Transverse colon (tissue), 3 donors: ENCODE measurements at regions not wholly inside any gene's neighbourhood (a gene's known extent, or its start where the extent isn't known, plus 50 kb on each side); places are given as distances from the start of the nearest gene placed in this dataset.

Experiments
- CTCF ChIP-seq, 5 experiments: fragments of 200-600 bp in 3 of 5; fragments of 450-650 bp in 2 of 5; sonication (generic) in 3 of 5; IDR thresholded peaks; 1 replicate in 2 of 5; 2 replicates in 3 of 5; pipeline ENCODE4 v1.5.1; 2016 to 2017; ENCODE audit warnings: antibody characterized with exemption in 5 of 5, inconsistent platforms in 3 of 5, mild to moderate bottlenecking in 2 of 5, moderate library complexity in 1 of 5
- POLR2A ChIP-seq: fragments of 450-650 bp; IDR thresholded peaks from one replicate; pipeline ENCODE4 v1.6.1; 2016; ENCODE audit warnings: antibody characterized with exemption, mild to moderate bottlenecking, moderate library complexity

- TF ChIP-seq POLR2A (no peak), CTCF (IDR thresholded peaks at IDR 0.05) (no peak)
These were observed 149.1 kb upstream of the TENT5A start for GRCh38 chr6:81901551-81901966.
